Transverse colon (tissue), 4 donors: ENCODE measurements at regions not wholly inside any gene's neighbourhood (a gene's known extent, or its start where the extent isn't known, plus 50 kb on each side); places are given as distances from the start of the nearest gene placed in this dataset.

Experiments
- EP300 ChIP-seq: sonication (generic); formaldehyde crosslinking; IDR thresholded peaks from one replicate; pipeline ENCODE4 v1.6.1; 2017; ENCODE audit warnings: antibody characterized with exemption, low read depth
- POLR2A ChIP-seq: fragments of 450-650 bp; IDR thresholded peaks from one replicate; pipeline ENCODE4 v1.6.1; 2016; ENCODE audit warnings: antibody characterized with exemption, mild to moderate bottlenecking, moderate library complexity
- POLR2AphosphoS5 ChIP-seq, 3 donors: sonication (generic); formaldehyde crosslinking; IDR thresholded peaks; one replicate each; pipeline ENCODE4 v1.6.1; 2016; ENCODE audit warnings: antibody characterized with exemption in 3 of 3
- TF ChIP-seq, protein P1 (sequence below), 5 experiments: fragments of 200-600 bp in 3 of 5; fragments of 450-650 bp in 2 of 5; sonication (generic) in 3 of 5; IDR thresholded peaks; 1 replicate in 2 of 5; 2 replicates in 3 of 5; pipeline ENCODE4 v1.5.1; 2016 to 2017; ENCODE audit warnings: antibody characterized with exemption in 5 of 5, inconsistent platforms in 3 of 5, mild to moderate bottlenecking in 2 of 5, moderate library complexity in 1 of 5

DNA sequence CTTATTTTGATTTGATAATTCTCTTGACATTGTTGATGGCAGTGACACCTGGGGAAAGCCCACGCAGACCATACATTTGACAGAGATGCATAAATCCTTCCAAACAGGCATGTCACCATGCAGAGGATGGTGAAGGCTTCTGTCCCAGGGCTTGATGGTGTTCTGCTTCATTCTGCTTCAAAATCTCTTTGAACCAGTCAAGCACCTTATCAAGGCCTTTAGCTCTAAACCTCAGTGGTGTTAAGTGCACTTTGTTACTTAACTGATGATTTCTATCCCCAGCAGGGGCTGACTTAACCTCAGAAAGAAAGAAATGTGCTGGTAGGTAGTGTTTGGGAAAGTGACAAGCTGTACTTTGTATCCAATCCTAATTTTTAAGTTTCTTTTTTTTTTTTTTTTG lies 81.1 kb downstream of the RRAGC start:
- TF ChIP-seq, protein P1, sequence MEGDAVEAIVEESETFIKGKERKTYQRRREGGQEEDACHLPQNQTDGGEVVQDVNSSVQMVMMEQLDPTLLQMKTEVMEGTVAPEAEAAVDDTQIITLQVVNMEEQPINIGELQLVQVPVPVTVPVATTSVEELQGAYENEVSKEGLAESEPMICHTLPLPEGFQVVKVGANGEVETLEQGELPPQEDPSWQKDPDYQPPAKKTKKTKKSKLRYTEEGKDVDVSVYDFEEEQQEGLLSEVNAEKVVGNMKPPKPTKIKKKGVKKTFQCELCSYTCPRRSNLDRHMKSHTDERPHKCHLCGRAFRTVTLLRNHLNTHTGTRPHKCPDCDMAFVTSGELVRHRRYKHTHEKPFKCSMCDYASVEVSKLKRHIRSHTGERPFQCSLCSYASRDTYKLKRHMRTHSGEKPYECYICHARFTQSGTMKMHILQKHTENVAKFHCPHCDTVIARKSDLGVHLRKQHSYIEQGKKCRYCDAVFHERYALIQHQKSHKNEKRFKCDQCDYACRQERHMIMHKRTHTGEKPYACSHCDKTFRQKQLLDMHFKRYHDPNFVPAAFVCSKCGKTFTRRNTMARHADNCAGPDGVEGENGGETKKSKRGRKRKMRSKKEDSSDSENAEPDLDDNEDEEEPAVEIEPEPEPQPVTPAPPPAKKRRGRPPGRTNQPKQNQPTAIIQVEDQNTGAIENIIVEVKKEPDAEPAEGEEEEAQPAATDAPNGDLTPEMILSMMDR (IDR thresholded peaks at IDR 0.05) = no peak
- TF ChIP-seq EP300 = no peak
- no peak for TF ChIP-seq POLR2A
- TF ChIP-seq POLR2AphosphoS5 (IDR thresholded peaks at IDR 0.05) = no peak
